ENCODE measurements at regions not wholly inside any gene's neighbourhood (a gene's known extent, or its start where the extent isn't known, plus 50 kb on each side); places are given as distances from the start of the nearest gene placed in this dataset.

GRCh38 chr11:24122291-24122690, 374.6 kb upstream of the LUZP2 start:
- intact Hi-C loops (cut with DNase I; ENCODE audit: low total_unique reads): no loop called here
- WGBS, 2 donors: 46 to 52% methylated on average over 3 of the region's 3 CpGs
- H3K4me3 ChIP-seq (ENCODE audit: low read depth, poor library complexity, severe bottlenecking): no peak overlapping the region
- no peak for DNase-seq (ENCODE audit: low spot score in 2 of 2)
- no peak for TF ChIP-seq POLR2A (IDR thresholded peaks at IDR 0.05)
- TF ChIP-seq CTCF (IDR thresholded peaks at IDR 0.05): no peak

GRCh38 chr11:24124876-24125275, 372.0 kb upstream of the LUZP2 start:
- intact Hi-C loops (cut with DNase I; ENCODE audit: low total_unique reads): no loop called here
- TF ChIP-seq POLR2A (IDR thresholded peaks at IDR 0.05) (no peak), CTCF (IDR thresholded peaks at IDR 0.05) (no peak)
- WGBS, 2 donors: 46 to 50% methylated on average over 4 of the region's 4 CpGs
- DNase-seq (ENCODE audit: low spot score in 2 of 2): no peak
- no peak overlapping the region for H3K4me3 ChIP-seq (ENCODE audit: low read depth, poor library complexity, severe bottlenecking)

GRCh38 chr11:24131698-24132097, 365.2 kb upstream of the LUZP2 start:
- H3K4me3 ChIP-seq (ENCODE audit: low read depth, poor library complexity, severe bottlenecking): no peak overlapping the region
- 95 to 98% methylated on average over 8 of the region's 8 CpGs for WGBS, 2 donors
- TF ChIP-seq CTCF (IDR thresholded peaks at IDR 0.05) (no peak), POLR2A (IDR thresholded peaks at IDR 0.05) (no peak)
- intact Hi-C loops (cut with DNase I; ENCODE audit: low total_unique reads): no loop called here
- DNase-seq (ENCODE audit: low spot score in 2 of 2): no peak

- TF ChIP-seq CTCF (IDR thresholded peaks at IDR 0.05) (no peak), POLR2A (IDR thresholded peaks at IDR 0.05) (no peak)
- intact Hi-C loops (cut with DNase I; ENCODE audit: low total_unique reads): no loop called here
- whole genome bisulfite sequencing, 2 donors: 55 to 57% methylated on average over 1 of the region's 1 CpG
- H3K4me3 ChIP-seq (ENCODE audit: low read depth, poor library complexity, severe bottlenecking): no peak overlapping the region
- DNase-seq (ENCODE audit: low spot score in 2 of 2): no peak
These were observed 364.4 kb upstream of the LUZP2 start for GRCh38 chr11:24132471-24132870.

GRCh38 chr11:24134879-24135589, 361.8 kb upstream of the LUZP2 start:
- no peak overlapping the region for H3K4me3 ChIP-seq (ENCODE audit: low read depth, poor library complexity, severe bottlenecking)
- TF ChIP-seq CTCF (IDR thresholded peaks at IDR 0.05) (no peak), POLR2A (IDR thresholded peaks at IDR 0.05) (no peak)
- intact Hi-C loops (cut with DNase I; ENCODE audit: low total_unique reads): no loop called here
- no peak for DNase-seq (ENCODE audit: low spot score in 2 of 2)

- no peak for TF ChIP-seq CTCF (IDR thresholded peaks at IDR 0.05)
- TF ChIP-seq POLR2A (IDR thresholded peaks at IDR 0.05): no peak
- DNase-seq (ENCODE audit: low spot score in 2 of 2): no peak
- intact Hi-C loops (cut with DNase I; ENCODE audit: low total_unique reads): no loop called here
- 73 to 82% methylated on average over 4 of the region's 4 CpGs for WGBS, 2 donors
- no peak overlapping the region for H3K4me3 ChIP-seq (ENCODE audit: low read depth, poor library complexity, severe bottlenecking)
These were observed 354.8 kb upstream of the LUZP2 start for GRCh38 chr11:24142062-24142461.
